Kidney (tissue), 10 donors: ENCODE measurements at regions not wholly inside any gene's neighbourhood (a gene's known extent, or its start where the extent isn't known, plus 50 kb on each side); places are given as distances from the start of the nearest gene placed in this dataset.
"Not testable (repeated sequence)": the region's sequence is repeated elsewhere in the genome, so short reads cannot be mapped to it uniquely, and the experiment has no call there.

ENCODE experiments used
- DNase-seq, 5 donors: peaks; one replicate each; pipeline ENCODE4 v3.0.0-alpha.2; 2013 to 2020
- FAIRE-seq: peaks from 2 replicates; lab custom pipeline; 2012; peaks lifted over from hg19 to GRCh38; lab: Jason Lieb, UNC
- H3K27ac ChIP-seq, 2 donors: one replicate each; pipeline ENCODE4 v1.7.0; 2013; ENCODE audit warnings: low read depth in 2 of 2, low read length in 2 of 2, inconsistent platforms in 1 of 2
- H3K27me3 ChIP-seq: one replicate; pipeline ENCODE4 v1.7.1; 2013; ENCODE audit warnings: low read length, inconsistent platforms; ENCODE audit not compliant: control insufficient read depth, insufficient read depth
- H3K36me3 ChIP-seq, 3 donors: one replicate each; pipeline versions ENCODE4 v1.7.0 to v1.7.1; 2013; ENCODE audit warnings: low read length in 3 of 3, control low read depth in 1 of 3, inconsistent platforms in 1 of 3; ENCODE audit not compliant: insufficient read depth in 3 of 3, control insufficient read depth in 2 of 3
- H3K4me1 ChIP-seq, 3 donors: one replicate each; pipeline versions ENCODE4 v1.7.0 to v1.7.1; 2013; ENCODE audit warnings: low read length in 3 of 3, inconsistent platforms in 1 of 3, low read depth in 1 of 3; ENCODE audit not compliant: control insufficient read depth in 2 of 3, insufficient read depth in 2 of 3
- H3K4me3 ChIP-seq, 3 donors: one replicate each; pipeline versions ENCODE4 v1.7.0 to v1.8.1; 2013; ENCODE audit warnings: low read length in 3 of 3, control low read depth in 1 of 3, inconsistent platforms in 1 of 3
- H3K9ac ChIP-seq, 3 donors: one replicate each; pipeline versions ENCODE4 v1.7.0 to v1.7.1; 2013; ENCODE audit warnings: low read length in 3 of 3, control low read depth in 1 of 3, inconsistent platforms in 1 of 3
- H3K9me3 ChIP-seq, 3 donors: one replicate each; pipeline versions ENCODE4 v1.7.0 to v1.7.1; 2013; ENCODE audit warnings: low read length in 3 of 3, control low read depth in 1 of 3, inconsistent platforms in 1 of 3; ENCODE audit not compliant: control insufficient read depth in 2 of 3, insufficient read depth in 1 of 3
- intact Hi-C: fragments of 100-400 bp; cut with DNase I; formaldehyde crosslinking; loops from one replicate; pipeline ENCODE4 v1.11.1; 2022
- donor health status: control.
- donor health status: control.
- donor health status: DM: yes; HTN: yes; CAD: no.
- donor health status: Normal renal cell carcinoma (clear cell type).

GRCh38 chr1:121048769-121049443 is 135.2 kb downstream of the FAM72B start:
- H3K9ac ChIP-seq, H3K4me1 ChIP-seq, intact Hi-C loops, H3K36me3 ChIP-seq, DNase-seq, H3K4me3 ChIP-seq, H3K9me3 ChIP-seq, FAIRE-seq, H3K27me3 ChIP-seq, H3K27ac ChIP-seq: not testable (repeated sequence)

- H3K36me3 ChIP-seq, H3K27ac ChIP-seq, H3K27me3 ChIP-seq, H3K9ac ChIP-seq, H3K4me1 ChIP-seq, DNase-seq, H3K9me3 ChIP-seq, intact Hi-C loops, FAIRE-seq, H3K4me3 ChIP-seq: not testable (repeated sequence)
These were observed 134.0 kb downstream of the FAM72B start for GRCh38 chr1:121050097-121050496.

- H3K9ac ChIP-seq, H3K27ac ChIP-seq, H3K27me3 ChIP-seq, H3K4me3 ChIP-seq, H3K9me3 ChIP-seq, H3K4me1 ChIP-seq, intact Hi-C loops, H3K36me3 ChIP-seq, FAIRE-seq: not testable (repeated sequence)
- DNase-seq: peak in 1 of 5 donors; percentile 4
These were observed 132.9 kb downstream of the FAM72B start for GRCh38 chr1:121051161-121051790.

- H3K36me3 ChIP-seq, H3K9me3 ChIP-seq, H3K27ac ChIP-seq, H3K9ac ChIP-seq, H3K4me1 ChIP-seq, intact Hi-C loops, FAIRE-seq, H3K4me3 ChIP-seq, H3K27me3 ChIP-seq: not testable (repeated sequence)
- peak in 1 of 5 donors; percentile 1 for DNase-seq
These were observed 132.0 kb downstream of the FAM72B start for GRCh38 chr1:121052081-121052660.

GRCh38 chr1:121054928-121055327 is 129.2 kb downstream of the FAM72B start:
- H3K9ac ChIP-seq, H3K27me3 ChIP-seq, FAIRE-seq, H3K36me3 ChIP-seq, H3K4me3 ChIP-seq, H3K27ac ChIP-seq, H3K4me1 ChIP-seq, H3K9me3 ChIP-seq, intact Hi-C loops: not testable (repeated sequence)
- DNase-seq: peak in 1 of 5 donors; percentile 1

- FAIRE-seq, H3K4me1 ChIP-seq, DNase-seq, H3K27me3 ChIP-seq, H3K9me3 ChIP-seq, H3K4me3 ChIP-seq, intact Hi-C loops, H3K36me3 ChIP-seq, H3K9ac ChIP-seq, H3K27ac ChIP-seq: not testable (repeated sequence)
These were observed 117.2 kb downstream of the FAM72B start for GRCh38 chr1:121066925-121067324.

GRCh38 chr1:121068738-121069499 is 115.2 kb downstream of the FAM72B start:
- H3K9ac ChIP-seq, H3K27ac ChIP-seq, H3K4me1 ChIP-seq, FAIRE-seq, H3K36me3 ChIP-seq, intact Hi-C loops, H3K27me3 ChIP-seq, DNase-seq, H3K4me3 ChIP-seq, H3K9me3 ChIP-seq: not testable (repeated sequence)

GRCh38 chr1:121073852-121074251 is 110.3 kb downstream of the FAM72B start:
- H3K4me3 ChIP-seq, DNase-seq, H3K36me3 ChIP-seq, FAIRE-seq, H3K9ac ChIP-seq, H3K4me1 ChIP-seq, H3K9me3 ChIP-seq, H3K27ac ChIP-seq, intact Hi-C loops, H3K27me3 ChIP-seq: not testable (repeated sequence)
